Stimulated activated CD8-positive, alpha-beta memory T cell treated with anti-CD3 and anti-CD28 coated beads, Interleukin-4, amount 100 ng/mL, for 24 hours (primary cell): ENCODE measurements at regions not wholly inside any gene's neighbourhood (a gene's known extent, or its start where the extent isn't known, plus 50 kb on each side); places are given as distances from the start of the nearest gene placed in this dataset.

Experiments used
- DNase-seq: peaks from one replicate; pipeline ENCODE4 v3.0.0-alpha.2; 2020; ENCODE audit warnings: low read depth

DNA sequence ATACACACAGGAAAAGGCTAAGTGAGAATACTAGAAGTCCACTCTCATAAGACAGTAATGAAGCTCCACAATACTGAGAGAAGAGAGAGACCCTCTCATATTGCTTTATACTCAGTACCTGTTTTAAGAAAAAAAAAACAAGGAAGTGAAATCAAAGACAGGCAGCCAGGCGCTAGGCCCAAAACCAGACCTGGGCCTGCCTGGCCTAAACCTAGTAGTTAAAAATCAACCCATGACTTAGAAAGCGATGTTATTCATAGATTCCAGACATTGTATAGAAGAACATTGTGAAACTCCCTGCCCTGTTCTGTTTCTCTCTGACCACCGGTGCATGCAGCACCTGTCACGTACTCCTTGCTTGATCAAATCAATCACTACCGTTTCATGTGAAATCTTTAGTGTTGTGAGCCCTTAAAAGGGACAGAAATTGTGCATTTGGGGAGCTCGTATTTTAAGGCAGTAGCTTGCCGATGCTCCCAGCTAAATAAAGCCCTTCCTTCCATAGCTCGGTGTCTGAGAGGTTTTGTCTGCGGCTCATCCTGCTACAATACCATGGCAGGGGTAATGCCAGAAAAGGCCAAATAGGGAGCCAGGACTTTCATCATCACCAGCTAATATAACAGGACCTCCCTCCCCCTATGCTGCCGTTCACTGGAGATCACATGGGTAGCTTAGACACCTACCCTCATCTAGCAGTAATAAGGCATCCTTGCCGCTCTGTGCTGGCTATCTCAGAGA lies 1294.1 kb downstream of the NSUN3 start:
- no peak for DNase-seq

DNA sequence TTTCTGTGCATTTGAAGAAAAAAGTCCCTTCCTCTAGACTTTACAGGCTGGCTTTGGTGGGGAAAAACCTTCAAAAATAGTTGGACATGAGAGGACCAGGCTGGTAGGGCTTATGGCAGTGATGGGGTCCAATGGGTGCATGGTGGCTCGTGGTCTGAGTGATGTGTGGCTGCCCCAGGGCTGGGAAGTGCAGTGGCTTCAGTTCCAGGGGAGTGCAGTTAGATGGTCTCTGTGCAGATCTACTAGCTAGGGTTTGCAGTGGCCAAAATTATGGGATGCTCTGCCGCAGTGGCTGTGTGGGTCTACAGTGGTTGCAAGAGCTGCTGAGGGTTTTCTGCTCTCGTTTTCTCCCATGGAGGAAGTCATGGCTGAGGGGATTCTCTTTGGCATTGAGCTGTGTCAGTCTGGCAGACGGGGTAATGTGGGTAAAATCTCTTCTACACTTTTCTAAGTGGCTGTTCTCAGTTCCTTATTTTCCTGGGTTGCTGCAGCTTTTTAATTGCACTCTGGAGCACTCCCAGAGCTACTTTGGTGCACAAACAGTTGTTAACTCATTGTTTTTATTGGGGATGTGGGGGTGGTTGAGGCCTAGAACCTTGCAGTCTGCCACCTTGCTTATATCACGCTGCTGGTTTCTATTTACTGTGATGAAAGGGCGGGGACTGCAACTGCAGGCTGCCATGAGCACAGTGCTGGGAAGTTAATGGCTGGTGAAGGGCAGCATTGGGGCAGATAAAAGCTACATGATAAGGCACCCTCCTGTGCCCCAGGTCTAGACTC lies 1324.6 kb downstream of the NSUN3 start:
- no peak for DNase-seq

DNA sequence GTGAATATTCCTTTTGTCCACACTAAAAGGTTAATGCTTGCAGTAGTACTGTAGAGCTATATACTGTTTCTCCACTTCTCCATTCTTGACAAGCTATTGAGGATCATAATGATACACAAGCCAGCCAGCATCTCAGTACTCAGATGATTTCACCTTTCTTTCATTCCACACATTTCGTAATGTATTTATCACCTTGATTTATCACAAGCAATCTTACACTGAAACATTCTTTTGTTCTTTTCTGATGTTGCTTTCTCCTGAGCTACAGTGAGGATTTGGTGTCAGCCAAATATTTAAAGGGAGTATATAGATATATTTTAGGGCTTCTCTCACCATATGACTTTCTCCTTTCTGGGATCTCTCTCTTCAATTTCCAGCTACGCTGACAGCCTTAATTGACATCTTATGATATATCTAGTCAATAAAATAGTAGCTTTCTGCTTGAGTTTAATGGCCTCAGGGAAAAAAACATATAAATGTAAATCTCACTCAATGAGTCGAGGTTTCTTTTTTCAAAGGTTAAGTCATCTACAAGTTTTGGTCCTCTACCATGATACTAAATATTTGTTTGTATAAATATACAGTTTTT lies 1327.0 kb downstream of the NSUN3 start:
- DNase-seq = no peak

DNA sequence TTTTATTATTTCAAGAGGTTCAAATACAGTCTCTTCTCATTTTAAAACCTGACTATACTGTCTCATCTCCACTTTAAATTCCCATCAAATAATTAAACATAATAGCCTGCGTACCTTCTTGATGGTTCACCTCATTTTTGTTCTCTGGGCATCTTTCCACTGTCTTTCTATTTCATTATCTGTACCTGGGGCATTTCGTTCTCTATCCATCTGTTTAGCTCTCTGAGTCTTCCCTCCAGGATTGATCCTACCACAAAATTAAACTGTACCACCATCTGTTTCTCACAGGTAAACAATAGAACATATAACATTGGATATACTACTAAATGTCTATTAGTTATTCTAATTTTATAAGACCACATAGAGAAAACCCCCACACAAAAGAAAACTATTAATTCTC lies 1331.4 kb downstream of the NSUN3 start:
- no peak for DNase-seq

DNA sequence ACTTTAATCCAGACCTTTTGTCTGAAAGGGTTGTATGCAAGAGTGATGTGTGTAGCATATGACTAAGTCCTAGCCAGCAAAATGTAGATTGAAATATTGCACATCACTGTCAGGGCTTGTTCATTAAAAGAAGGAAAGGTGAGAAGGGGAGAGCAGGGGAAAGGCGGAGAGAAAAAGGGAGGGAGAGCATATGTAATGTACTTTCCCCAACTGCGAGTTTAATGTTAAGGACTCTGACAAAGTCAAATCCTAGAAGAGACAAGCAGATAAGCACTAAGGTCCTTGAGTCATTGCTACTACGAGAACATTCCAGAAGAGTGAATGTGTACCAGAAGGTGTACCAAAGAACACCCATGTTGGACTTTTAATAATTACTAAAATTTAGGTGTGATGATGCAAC lies 1336.7 kb downstream of the NSUN3 start:
- DNase-seq = no peak

DNA sequence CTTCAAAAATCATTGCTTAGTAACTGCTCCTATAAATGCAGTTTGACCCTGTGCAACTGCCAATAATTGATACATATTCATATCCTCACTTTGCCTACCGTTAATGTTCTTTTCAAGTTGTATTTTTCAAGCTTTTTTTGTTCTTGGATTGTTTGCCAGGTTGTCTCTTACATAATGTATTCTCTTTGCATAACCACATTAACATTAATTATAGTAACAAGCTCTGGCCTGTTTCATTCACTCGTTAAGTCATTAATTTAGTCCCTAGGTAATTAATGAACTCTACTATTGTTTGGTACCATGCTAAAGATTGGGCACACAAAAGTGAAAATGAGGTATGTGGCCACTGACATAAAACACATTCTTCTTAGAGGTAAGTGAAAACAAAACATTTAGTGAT lies 1338.8 kb downstream of the NSUN3 start:
- DNase-seq = no peak

DNA sequence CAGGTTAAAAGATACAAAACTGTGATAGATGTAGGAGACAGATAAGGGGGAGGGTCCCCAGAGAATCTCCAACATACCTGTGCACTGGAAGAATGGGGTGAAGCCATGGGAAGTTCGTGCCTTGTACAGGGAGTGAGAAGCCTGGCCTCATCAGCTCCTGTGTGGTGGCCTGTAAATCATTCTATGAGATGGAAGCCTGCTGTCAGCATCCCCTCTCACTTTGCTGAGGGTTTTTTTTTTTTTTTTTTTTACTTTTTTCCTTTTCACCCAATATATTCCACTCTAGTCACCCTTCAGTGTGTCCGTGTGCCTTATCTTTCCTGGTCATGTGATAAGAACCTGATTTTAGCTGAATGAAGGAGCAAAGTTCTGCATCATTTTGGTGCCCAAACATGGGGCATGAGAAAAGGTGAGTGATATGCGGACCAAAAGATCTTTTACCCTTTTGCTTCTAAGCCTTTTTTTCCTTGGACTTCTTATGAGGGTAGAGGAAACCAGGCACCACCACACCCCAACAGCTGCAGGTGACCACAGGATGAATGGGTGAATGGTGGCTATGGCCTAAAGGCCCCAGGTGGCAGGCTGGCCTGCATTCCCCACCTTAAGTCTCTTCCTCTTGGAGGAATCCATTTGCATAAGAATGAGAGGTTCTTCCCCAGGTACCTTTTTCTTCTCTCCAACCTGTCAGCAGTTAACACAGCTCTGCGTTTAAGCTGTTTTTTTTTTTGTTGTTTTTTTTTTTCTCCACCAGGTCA lies 1345.0 kb downstream of the NSUN3 start:
- no peak for DNase-seq

DNA sequence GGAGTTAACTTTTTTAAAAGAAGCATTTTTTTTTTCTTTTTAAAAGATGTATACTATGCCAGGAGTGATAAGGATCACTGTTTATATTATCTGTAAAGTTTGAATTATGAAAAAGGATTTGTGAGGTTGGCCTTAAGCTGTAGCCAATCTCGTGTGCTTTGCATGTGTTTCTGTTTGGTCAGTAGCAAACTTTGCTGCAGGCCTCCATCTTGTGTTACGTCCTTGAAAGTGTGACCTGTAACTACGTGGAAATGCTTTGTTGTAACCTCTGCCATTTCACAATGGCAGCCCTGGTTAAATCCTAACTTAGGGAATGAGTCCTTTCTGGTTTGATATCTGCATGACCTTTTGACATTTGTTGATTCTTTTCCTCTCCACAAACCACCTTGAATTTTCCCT lies 1345.6 kb downstream of the NSUN3 start:
- no peak for DNase-seq

DNA sequence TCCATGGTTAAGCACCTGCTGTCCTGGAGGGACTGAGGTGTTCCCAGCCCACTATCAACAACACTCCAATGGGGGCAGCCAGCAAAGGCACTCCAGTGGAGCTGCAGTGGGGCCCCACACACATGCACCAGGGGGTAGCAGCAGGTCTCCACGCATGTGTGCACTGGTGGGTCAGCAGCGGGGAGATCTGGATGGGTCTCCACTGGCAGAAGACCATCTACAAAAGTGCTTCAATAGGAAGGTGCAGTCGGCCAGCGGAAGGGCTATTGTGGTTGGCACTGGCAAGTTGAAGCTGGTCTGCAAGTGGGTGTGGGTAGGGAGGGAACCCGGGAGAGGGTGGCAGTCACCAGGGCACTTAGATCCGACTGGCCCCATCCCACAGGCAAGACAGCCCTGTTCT lies 1355.4 kb downstream of the NSUN3 start:
- no peak for DNase-seq

DNA sequence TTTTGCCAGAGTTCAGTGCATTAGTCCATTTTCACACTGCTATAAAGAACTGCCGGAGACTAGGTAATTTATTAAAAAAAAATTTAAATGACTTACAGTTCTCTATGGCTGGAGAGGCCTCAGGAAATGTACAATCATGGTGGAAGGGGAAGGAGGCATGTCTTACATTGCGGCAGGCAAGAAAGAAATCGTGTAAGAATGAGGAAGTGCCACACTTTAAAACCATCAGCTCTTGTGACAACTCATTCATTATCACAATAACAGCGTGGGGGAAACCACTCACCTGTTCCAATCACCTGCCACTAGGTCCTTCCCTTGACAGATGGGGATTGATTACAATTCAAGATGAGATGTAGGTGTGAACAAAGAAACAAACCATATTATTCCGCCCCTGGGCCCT lies 1361.4 kb downstream of the NSUN3 start:
- DNase-seq = no peak

DNA sequence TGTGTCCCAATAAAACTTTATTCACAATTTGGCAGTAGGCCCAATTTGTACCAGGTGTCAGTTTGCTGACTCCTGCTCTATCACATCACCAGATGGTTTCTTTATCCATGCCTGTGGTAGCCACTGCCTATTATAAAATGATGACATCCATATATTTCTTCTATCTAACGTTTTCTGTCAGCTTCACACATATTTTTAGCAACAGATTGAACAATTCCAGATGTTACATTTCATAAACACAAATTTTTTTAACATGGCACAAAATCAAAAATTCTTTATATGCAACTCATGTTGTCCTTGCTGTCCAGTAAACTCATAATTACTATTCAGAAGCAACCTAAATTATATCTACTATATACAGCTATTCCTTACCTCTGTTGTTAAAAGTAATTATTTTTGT lies 1371.6 kb downstream of the NSUN3 start:
- DNase-seq = no peak

DNA sequence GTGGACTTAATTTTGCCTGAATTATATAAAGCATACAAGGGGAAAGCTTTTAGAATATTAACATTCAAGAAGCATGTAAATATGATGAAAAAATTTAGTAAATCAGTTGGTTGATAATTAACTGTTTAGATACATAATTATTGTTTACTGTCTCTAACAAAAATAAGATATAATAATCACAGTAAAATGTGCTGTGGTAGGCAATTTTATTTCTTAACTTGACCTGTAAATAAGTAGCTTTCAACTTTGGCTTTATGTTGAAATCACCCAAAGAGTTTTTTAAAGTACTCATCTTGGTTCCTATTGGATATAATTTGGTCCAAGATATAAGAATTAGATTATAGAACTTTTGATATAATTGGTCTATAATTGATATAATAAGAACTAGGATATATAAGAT lies 1374.5 kb downstream of the NSUN3 start:
- DNase-seq = no peak

DNA sequence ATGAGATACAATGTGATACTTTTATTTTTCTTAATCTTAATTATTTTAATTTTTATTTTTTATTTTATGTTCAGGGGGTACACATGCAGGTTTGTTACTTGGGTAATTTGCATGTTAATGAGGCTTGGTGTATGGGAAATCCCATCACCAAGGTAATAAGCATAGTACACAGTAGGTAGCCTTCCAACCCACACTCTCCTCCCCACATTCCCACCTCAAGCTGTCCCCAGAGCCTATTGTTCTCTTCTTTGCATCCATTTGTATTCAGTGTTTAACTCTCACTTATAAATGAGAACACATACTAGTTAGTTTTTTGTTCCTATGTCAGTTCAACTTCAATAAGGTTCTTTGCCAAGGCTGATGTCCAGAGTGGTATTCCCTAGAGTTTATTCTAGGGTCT lies 1375.4 kb downstream of the NSUN3 start:
- no peak for DNase-seq

DNA sequence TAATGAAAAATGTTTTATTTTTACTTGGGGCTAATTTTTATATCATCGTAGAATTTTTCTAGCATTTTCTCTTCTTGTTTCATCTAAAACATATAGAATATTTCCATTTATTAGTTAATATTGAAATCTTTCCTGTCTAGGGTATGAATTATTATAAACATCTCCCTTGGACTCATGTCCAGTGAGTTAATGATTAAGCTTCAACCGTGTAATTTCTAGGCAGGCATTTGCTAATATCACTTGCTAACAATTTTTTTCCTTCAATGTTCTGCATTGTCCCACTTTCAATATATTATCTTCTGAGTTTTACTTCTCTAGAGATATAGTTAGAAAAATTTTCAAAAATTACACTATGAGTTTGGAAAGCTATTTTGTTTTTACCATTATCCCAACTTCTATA lies 1371.6 kb upstream of the EPHA6 start:
- DNase-seq = no peak

DNA sequence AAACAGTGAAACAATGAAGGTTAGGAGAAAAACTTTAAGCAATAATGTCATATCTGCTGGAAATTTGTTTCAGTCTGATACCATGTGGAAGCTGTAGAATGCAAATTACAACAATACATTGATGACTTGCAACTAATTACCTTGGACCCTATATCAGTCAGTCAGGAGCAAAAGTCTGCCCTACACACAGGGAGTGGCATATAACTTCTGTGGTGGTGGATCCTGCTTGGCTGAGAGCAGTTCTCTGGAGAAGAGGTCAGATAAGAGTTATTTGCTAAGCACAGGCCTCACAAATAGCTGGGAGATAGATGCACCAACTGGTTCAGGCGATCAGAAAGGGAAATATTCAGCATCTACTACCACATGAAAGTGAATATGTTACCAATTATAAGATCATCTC lies 1364.6 kb upstream of the EPHA6 start:
- DNase-seq = no peak

DNA sequence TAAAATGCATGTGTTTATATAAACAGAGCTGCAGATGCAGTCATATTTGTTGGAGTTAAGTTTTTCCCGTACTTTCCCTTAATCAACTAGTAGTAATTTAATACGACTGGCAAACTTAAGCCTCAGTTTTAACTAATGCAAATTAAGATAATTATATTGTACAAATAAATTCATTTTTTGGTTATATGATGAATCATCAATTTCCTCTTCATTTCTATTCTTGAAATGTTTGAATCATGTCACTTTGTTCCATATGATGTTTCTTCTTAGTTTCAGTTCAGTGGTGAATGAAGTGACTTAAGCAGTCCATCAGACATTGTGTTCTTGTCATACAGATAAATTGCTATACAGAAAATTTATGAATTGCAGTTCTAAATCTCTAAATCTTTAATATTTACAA lies 1361.2 kb upstream of the EPHA6 start:
- no peak for DNase-seq

DNA sequence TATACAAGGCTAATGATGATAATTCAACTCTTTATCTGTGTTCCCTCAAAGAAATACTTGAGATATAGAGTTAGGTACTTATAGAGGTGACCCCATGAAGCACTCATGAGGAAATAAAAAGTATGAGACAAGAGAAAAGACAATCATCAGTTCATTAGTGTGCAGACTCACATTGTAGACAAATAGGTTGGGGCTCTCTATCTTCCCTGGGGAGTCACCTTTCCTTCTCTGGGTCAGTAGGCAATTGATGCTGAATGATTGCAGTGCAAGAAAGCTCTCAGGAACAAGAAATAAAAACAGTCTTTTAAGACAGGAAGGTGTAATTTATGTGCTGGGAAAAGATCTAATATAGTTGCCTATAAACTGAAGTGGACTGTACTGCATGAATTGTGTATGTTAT lies 1357.6 kb upstream of the EPHA6 start:
- DNase-seq = no peak

DNA sequence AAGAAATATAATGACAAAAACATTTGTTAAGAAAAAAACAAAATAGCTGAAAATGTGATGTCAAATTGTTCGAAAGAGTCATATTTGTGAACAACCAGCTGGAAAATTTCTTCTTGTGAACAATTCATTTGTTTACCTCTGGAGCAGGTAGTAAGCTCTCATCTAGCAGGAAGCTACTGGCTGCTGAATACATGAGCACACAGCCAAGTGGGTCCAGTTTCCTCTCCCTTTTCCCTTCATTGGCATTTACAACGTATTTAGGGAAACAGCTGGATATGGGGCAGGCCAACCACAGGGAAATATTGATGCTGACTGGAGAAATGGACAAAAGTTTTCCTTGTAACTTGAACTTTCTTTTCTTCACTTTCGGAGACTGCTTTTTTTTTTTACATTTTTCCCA lies 1354.7 kb upstream of the EPHA6 start:
- no peak for DNase-seq

DNA sequence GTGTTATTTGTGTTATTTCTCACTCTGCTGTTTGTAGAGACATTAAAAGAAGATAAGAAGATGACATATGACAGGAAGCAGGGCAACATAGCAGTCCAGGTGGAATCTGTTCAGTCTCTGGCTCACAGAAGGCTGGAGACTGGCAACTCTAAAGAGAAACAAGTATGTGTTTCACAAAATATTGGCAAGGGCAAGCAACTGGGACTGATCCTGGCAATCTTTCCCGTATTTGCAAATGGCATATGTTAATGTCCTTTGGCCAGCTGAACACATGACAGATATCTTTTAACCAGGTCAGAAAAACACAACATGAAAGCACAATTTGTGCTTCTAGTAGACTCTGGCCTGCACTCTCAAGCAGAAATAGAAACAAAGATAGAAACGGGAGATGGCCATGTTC lies 1354.1 kb upstream of the EPHA6 start:
- no peak for DNase-seq

DNA sequence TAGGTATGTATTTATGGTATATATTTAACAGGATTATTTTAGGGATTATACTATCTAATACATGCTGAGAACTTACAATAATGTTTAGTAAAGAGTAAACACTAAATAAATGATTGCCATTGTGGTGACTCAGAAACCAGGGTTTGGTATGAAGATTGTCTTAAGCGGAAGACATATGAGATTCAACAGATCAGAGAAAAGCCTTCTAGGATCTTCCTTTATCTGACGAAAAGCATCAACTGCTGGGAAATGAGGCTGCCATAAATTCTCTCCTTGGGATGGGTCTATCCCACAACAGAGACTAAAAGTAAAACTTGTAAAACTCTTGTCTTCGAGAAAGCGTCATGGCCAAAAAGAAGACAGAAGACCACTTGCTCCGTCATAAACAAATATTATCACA lies 1352.2 kb upstream of the EPHA6 start:
- no peak for DNase-seq

DNA sequence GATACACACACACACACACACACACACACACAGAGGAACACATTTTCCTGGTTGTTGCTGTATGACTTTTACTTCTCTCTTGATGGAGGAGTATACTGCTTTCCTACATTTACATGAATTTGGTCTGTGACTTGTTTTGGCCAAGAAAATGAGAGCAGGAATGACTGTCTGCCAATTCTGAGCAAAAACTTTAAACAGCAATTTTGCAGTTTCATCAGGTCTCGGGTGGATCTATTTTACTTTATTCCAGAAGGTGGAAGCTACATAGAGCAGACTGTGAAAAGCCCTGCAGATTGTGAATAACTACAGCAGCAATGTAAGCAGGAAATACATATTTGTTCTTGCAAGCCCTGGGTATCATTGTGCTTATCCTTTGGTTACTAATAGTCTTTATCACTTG lies 1350.0 kb upstream of the EPHA6 start:
- DNase-seq = no peak

DNA sequence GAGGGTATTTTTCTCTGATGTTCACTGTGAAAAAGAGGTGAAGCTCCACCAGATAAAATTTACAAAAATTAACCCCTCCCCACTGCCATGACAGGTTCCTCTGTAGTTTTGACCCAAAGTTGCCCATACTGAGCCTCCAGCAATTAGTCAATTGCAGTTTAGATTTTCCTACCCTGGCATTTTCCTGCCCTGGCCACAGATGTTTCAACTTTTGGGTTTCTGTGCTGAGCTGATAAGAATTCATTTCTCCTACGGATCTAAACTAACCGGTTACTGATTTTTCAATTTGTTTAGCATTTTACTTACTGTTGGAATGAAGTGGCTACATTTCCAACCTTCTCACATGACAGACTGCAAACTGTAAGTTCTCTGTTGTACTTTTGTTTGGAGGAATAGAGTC lies 1346.1 kb upstream of the EPHA6 start:
- DNase-seq = no peak

DNA sequence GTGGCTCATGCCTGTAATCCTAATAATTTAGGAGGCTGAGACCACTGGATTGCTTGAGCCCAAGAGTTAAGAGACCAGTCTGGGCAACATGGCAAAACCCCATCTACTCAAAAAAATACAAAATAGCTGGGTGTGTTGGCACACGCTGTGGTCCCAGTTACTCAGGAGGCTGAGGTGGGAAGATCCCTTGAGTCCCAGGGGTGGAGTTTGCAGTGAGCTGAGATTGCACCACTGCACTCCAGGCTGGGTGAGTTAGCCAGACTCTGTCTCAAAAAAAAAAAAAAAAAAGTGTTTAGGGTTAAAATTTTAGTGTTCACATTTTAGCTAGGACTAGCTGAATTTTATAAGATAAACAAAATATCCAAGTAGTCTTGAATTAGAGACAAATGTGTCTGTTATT lies 1340.1 kb upstream of the EPHA6 start:
- DNase-seq = no peak
